Liver (tissue), 8 donors: ENCODE measurements at regions not wholly inside any gene's neighbourhood (a gene's known extent, or its start where the extent isn't known, plus 50 kb on each side); places are given as distances from the start of the nearest gene placed in this dataset.

ENCODE experiments used
- DNase-seq: peaks from one replicate; pipeline ENCODE4 v3.0.0-alpha.2; 2017; ENCODE audit warnings: low spot score
- H3K27ac ChIP-seq, 2 donors: one replicate each; pipeline ENCODE4 v1.7.0; 2013; ENCODE audit warnings: inconsistent platforms in 2 of 2, low read length in 2 of 2, control low read depth in 1 of 2, low read depth in 1 of 2, mild to moderate bottlenecking in 1 of 2
- H3K27me3 ChIP-seq, 4 donors: one replicate each; pipeline versions ENCODE4 v1.6.1 to v1.7.0; 2013; ENCODE audit warnings: low read length in 3 of 4, inconsistent platforms in 1 of 4, mild to moderate bottlenecking in 1 of 4, moderate library complexity in 1 of 4; ENCODE audit not compliant: control insufficient read depth in 4 of 4, insufficient read depth in 4 of 4
- H3K36me3 ChIP-seq, 4 donors: one replicate each; pipeline versions ENCODE4 v1.6.1 to v1.7.0; 2013; ENCODE audit warnings: low read length in 3 of 4, mild to moderate bottlenecking in 3 of 4, low read depth in 1 of 4, moderate library complexity in 1 of 4; ENCODE audit not compliant: control insufficient read depth in 4 of 4, insufficient read depth in 3 of 4
- H3K4me1 ChIP-seq, 4 donors: one replicate each; pipeline versions ENCODE4 v1.6.1 to v1.7.0; 2013; ENCODE audit warnings: low read length in 3 of 4, mild to moderate bottlenecking in 3 of 4, moderate library complexity in 1 of 4; ENCODE audit not compliant: control insufficient read depth in 4 of 4, insufficient read depth in 4 of 4
- H3K4me3 ChIP-seq, 3 donors: one replicate each; pipeline versions ENCODE4 v1.6.1 to v1.7.0; 2013; ENCODE audit warnings: low read length in 3 of 3, control low read depth in 1 of 3, low read depth in 1 of 3, mild to moderate bottlenecking in 1 of 3
- H3K9ac ChIP-seq, 2 donors: one replicate each; pipeline ENCODE4 v1.7.0; 2013; ENCODE audit warnings: low read length in 2 of 2, mild to moderate bottlenecking in 2 of 2, moderate library complexity in 2 of 2, control low read depth in 1 of 2, low read depth in 1 of 2
- H3K9me3 ChIP-seq, 4 donors: one replicate each; pipeline versions ENCODE4 v1.6.1 to v1.7.0; 2013; ENCODE audit warnings: low read length in 3 of 4; ENCODE audit not compliant: control insufficient read depth in 4 of 4
- ATF3 ChIP-seq: IDR thresholded peaks from 2 replicates; pipeline ENCODE4 v1.6.1; 2016; ENCODE audit warnings: antibody characterized with exemption
- CTCF ChIP-seq: fragments of 150-350 bp; IDR thresholded peaks from 2 replicates; pipeline ENCODE4 v1.5.1; 2017; ENCODE audit warnings: improper control_type of control experiment, low read depth, low read length; ENCODE audit not compliant: missing input control
- EGR1 ChIP-seq, 2 donors: IDR thresholded peaks; 2 replicates each; pipeline ENCODE4 v1.6.1; 2016 to 2018; ENCODE audit warnings: antibody characterized with exemption in 2 of 2, low read depth in 2 of 2
- FOXA1 ChIP-seq: IDR thresholded peaks from 2 replicates; pipeline ENCODE4 v1.6.1; 2016; ENCODE audit warnings: antibody characterized with exemption
- FOXA2 ChIP-seq: IDR thresholded peaks from 2 replicates; pipeline ENCODE4 v1.6.1; 2016; ENCODE audit warnings: antibody characterized with exemption
- GABPA ChIP-seq, 2 donors: IDR thresholded peaks in 1 of 2; conservative IDR thresholded peaks in 1 of 2; 2 replicates each; pipeline ENCODE4 v1.6.1; 2016; ENCODE audit warnings: antibody characterized with exemption in 2 of 2, mild to moderate bottlenecking in 1 of 2, moderate library complexity in 1 of 2
- HNF4A ChIP-seq, 2 donors: conservative IDR thresholded peaks; 2 replicates each; pipeline ENCODE4 v1.6.1; 2016; ENCODE audit warnings: antibody characterized with exemption in 2 of 2, mild to moderate bottlenecking in 2 of 2
- HNF4G ChIP-seq: IDR thresholded peaks from 2 replicates; pipeline ENCODE4 v1.6.1; 2016; ENCODE audit warnings: antibody characterized with exemption
- JUND ChIP-seq, 2 donors: IDR thresholded peaks; 2 replicates each; pipeline ENCODE4 v1.6.1; 2016; ENCODE audit warnings: antibody characterized with exemption in 2 of 2
- MAX ChIP-seq: IDR thresholded peaks from 2 replicates; pipeline ENCODE4 v1.6.1; 2016; ENCODE audit warnings: antibody characterized with exemption
- NR2F2 ChIP-seq: IDR thresholded peaks from 2 replicates; pipeline ENCODE4 v1.6.1; 2016; ENCODE audit warnings: antibody characterized with exemption
- RAD21 ChIP-seq, 2 donors: IDR thresholded peaks; 2 replicates each; pipeline ENCODE4 v1.6.1; 2016; ENCODE audit warnings: antibody characterized with exemption in 2 of 2, mild to moderate bottlenecking in 2 of 2
- REST ChIP-seq: IDR thresholded peaks from 2 replicates; pipeline ENCODE4 v1.6.1; 2016; ENCODE audit warnings: antibody characterized with exemption, mild to moderate bottlenecking
- RXRA ChIP-seq, 2 donors: IDR thresholded peaks; 2 replicates each; pipeline ENCODE4 v1.6.1; 2017 to 2018; ENCODE audit warnings: antibody characterized with exemption in 2 of 2, mild to moderate bottlenecking in 1 of 2
- TAF1 ChIP-seq: conservative IDR thresholded peaks from 2 replicates; pipeline ENCODE4 v1.6.1; 2016; ENCODE audit warnings: antibody characterized with exemption, mild to moderate bottlenecking
- YY1 ChIP-seq: IDR thresholded peaks from 2 replicates; pipeline ENCODE4 v1.6.1; 2016; ENCODE audit warnings: antibody characterized with exemption, mild to moderate bottlenecking
- WGBS: extraction: QIAGEN DNeasy Blood & Tissue Kit; methylation state at CpG from one replicate; pipeline ENCODE4 v1.1.7; 2013; 5-methylcytosine and 5-hydroxymethylcytosine counted together
- donor health status: healthy.
- donor health status: healthy.
- donor health status: healthy.
- donor health status: healthy.
- donor health status: healthy.

GRCh38 chr6:159429433-159429832 lies 260.2 kb downstream of the FNDC1 start:
- Histone ChIP-seq H3K4me3 (no peak overlapping the region), H3K27me3 (no peaks in the 10 kb centered on the region), H3K27ac (no peak overlapping the region), H3K9ac (no peak overlapping the region), H3K36me3 (no peaks in the 10 kb centered on the region), H3K9me3 (peaks cover 7 to 13% (median 9%) of the 10 kb centered on the region in 4 donors), H3K4me1 (peaks cover 0 to 3% (median 1%) of the 10 kb centered on the region in 4 donors)
- TF ChIP-seq HNF4A (conservative IDR thresholded peaks at IDR 0.05): peak; percentile 20 to 57
- TF ChIP-seq RXRA (IDR thresholded peaks at IDR 0.05): peak in 1 of 2 donors; percentile 34
- TF ChIP-seq RAD21 (IDR thresholded peaks at IDR 0.05): no peak
- no peak for DNase-seq
- 38% methylated on average over 2 of the region's 2 CpGs for WGBS

- Histone ChIP-seq H3K9ac (no peak overlapping the region), H3K36me3 (no peaks in the 10 kb centered on the region), H3K27me3 (no peaks in the 10 kb centered on the region), H3K9me3 (peaks cover 0 to 6% (median 2%) of the 10 kb centered on the region in 4 donors), H3K4me1 (peaks cover 0 to 3% (median 1%) of the 10 kb centered on the region in 4 donors), H3K27ac (no peak overlapping the region), H3K4me3 (no peak overlapping the region)
- TF ChIP-seq RXRA (IDR thresholded peaks at IDR 0.05) (no peak), HNF4G (no peak), REST (no peak), YY1 (no peak), FOXA1 (no peak), JUND (IDR thresholded peaks at IDR 0.05) (no peak), NR2F2 (no peak), EGR1 (IDR thresholded peaks at IDR 0.05; ENCODE audit: low read depth in 2 of 2) (no peak), MAX (no peak), RAD21 (IDR thresholded peaks at IDR 0.05) (no peak), CTCF (no peak), TAF1 (no peak)
- WGBS: 83% methylated on average over 3 of the region's 3 CpGs
- no peak for DNase-seq
Observed at GRCh38 chr6:159427771-159428170, 258.6 kb downstream of the FNDC1 start.

GRCh38 chr6:159427335-159427734 lies 258.1 kb downstream of the FNDC1 start:
- no peak overlapping the region for H3K27ac ChIP-seq

More at GRCh38 chr6:159427335-159427734, 258.1 kb downstream of the FNDC1 start:
- Histone ChIP-seq H3K4me1 (peaks cover 0 to 3% (median 2%) of the 10 kb centered on the region in 4 donors), H3K27me3 (no peaks in the 10 kb centered on the region), H3K36me3 (no peaks in the 10 kb centered on the region), H3K9ac (no peak overlapping the region), H3K4me3 (no peak overlapping the region), H3K9me3 (peaks cover 0 to 4% (median under 1%) of the 10 kb centered on the region in 4 donors)
- no peak for DNase-seq
- no peak for TF ChIP-seq RAD21 (IDR thresholded peaks at IDR 0.05)
- no peak for TF ChIP-seq RXRA (IDR thresholded peaks at IDR 0.05)
- no peak for TF ChIP-seq YY1
- TF ChIP-seq HNF4G: no peak
- no peak for TF ChIP-seq ATF3
- no peak for TF ChIP-seq FOXA2
- no peak for TF ChIP-seq GABPA (IDR thresholded peaks at IDR 0.05 in 1 of 2, conservative IDR thresholded peaks at IDR 0.05 in 1 of 2)
- TF ChIP-seq JUND (IDR thresholded peaks at IDR 0.05): no peak
- no peak for TF ChIP-seq TAF1
- WGBS: 90% methylated on average over 5 of the region's 5 CpGs
